ENCODE measurements at regions not wholly inside any gene's neighbourhood (a gene's known extent, or its start where the extent isn't known, plus 50 kb on each side); places are given as distances from the start of the nearest gene placed in this dataset.
"Not testable (repeated sequence)": the region's sequence is repeated elsewhere in the genome, so short reads cannot be mapped to it uniquely, and the experiment has no call there.

GRCh38 chr17:6893382-6894205 is 62.1 kb upstream of the TEKT1 start:
- DNase-seq (ENCODE audit: low spot score), result no peak

GRCh38 chr17:6894206-6894528 is 62.6 kb upstream of the TEKT1 start:
- no peak for DNase-seq (ENCODE audit: low spot score)

GRCh38 chr17:6901086-6901485 is 69.6 kb upstream of the TEKT1 start:
- no peak for DNase-seq (ENCODE audit: low spot score)

- DNase-seq (ENCODE audit: low spot score), result peak; percentile 93
Observed at GRCh38 chr17:6903326-6903900, 71.9 kb upstream of the TEKT1 start.

- DNase-seq (ENCODE audit: low spot score), result no peak
Observed at GRCh38 chr17:6908807-6909206, 77.3 kb upstream of the TEKT1 start.

- DNase-seq (ENCODE audit: low spot score), result peak; percentile 52
Observed at GRCh38 chr17:6910987-6911603, 79.6 kb upstream of the TEKT1 start.

- DNase-seq (ENCODE audit: low spot score), result no peak
Observed at GRCh38 chr17:6912110-6913051, 80.9 kb upstream of the TEKT1 start.

- peak; percentile 56 for DNase-seq (ENCODE audit: low spot score)
Observed at GRCh38 chr17:6913608-6914443, 82.0 kb upstream of the ALOX12 start.

- no peak for DNase-seq (ENCODE audit: low spot score)
Observed at GRCh38 chr17:6914711-6915110, 81.1 kb upstream of the ALOX12 start.

- no peak for DNase-seq (ENCODE audit: low spot score)
Observed at GRCh38 chr17:6915620-6916019, 80.2 kb upstream of the ALOX12 start.

GRCh38 chr17:6919158-6919557 is 76.7 kb upstream of the ALOX12 start:
- DNase-seq (ENCODE audit: low spot score), result no peak

- no peak for DNase-seq (ENCODE audit: low spot score)
Observed at GRCh38 chr17:6923385-6923784, 72.5 kb upstream of the ALOX12 start.

GRCh38 chr17:6924208-6924607 is 71.6 kb upstream of the ALOX12 start:
- no peak for DNase-seq (ENCODE audit: low spot score)

- no peak for DNase-seq (ENCODE audit: low spot score)
Observed at GRCh38 chr17:6926667-6927066, 69.2 kb upstream of the ALOX12 start.

GRCh38 chr17:6927290-6928126 is 68.3 kb upstream of the ALOX12 start:
- DNase-seq (ENCODE audit: low spot score), result no peak

GRCh38 chr17:6928193-6928592 is 67.7 kb upstream of the ALOX12 start:
- no peak for DNase-seq (ENCODE audit: low spot score)

- DNase-seq (ENCODE audit: low spot score), result no peak
Observed at GRCh38 chr17:6930749-6931148, 65.1 kb upstream of the ALOX12 start.

- DNase-seq (ENCODE audit: low spot score), result not testable (repeated sequence)
Observed at GRCh38 chr17:6934544-6934943, 61.3 kb upstream of the ALOX12 start.

- peak; percentile 77 for DNase-seq (ENCODE audit: low spot score)
Observed at GRCh38 chr17:6936370-6937028, 59.4 kb upstream of the ALOX12 start.

- no peak for DNase-seq (ENCODE audit: low spot score)
Observed at GRCh38 chr17:6938637-6939036, 57.2 kb upstream of the ALOX12 start.
